Cerebellar nuclear complex (tissue), 1 donor: ENCODE measurements at regions not wholly inside any gene's neighbourhood (a gene's known extent, or its start where the extent isn't known, plus 50 kb on each side); places are given as distances from the start of the nearest gene placed in this dataset.
A peak's percentile ranks its signal among the peaks of the same experiment; 100 is the strongest.

Experiments used
- DNase-seq, 2 experiments: peaks; one replicate each; lab custom pipeline; 2025; lab: John Stamatoyannopoulos, UW

GRCh38 chr2:239533569-239534316, 132.9 kb upstream of the HDAC4 start:
- no peak for DNase-seq

- DNase-seq: no peak
Observed at GRCh38 chr2:239532859-239533258, 132.0 kb upstream of the HDAC4 start.

- DNase-seq: no peak
Observed at GRCh38 chr2:239532250-239532649, 131.4 kb upstream of the HDAC4 start.

GRCh38 chr2:239531456-239532241, 130.8 kb upstream of the HDAC4 start:
- DNase-seq: no peak

- no peak for DNase-seq
Observed at GRCh38 chr2:239530749-239531316, 130.0 kb upstream of the HDAC4 start.

- DNase-seq: no peak
Observed at GRCh38 chr2:239529313-239530015, 128.6 kb upstream of the HDAC4 start.

GRCh38 chr2:239528883-239529282, 128.1 kb upstream of the HDAC4 start:
- DNase-seq: no peak

GRCh38 chr2:239528146-239528545, 127.3 kb upstream of the HDAC4 start:
- no peak for DNase-seq

GRCh38 chr2:239526666-239527415, 126.0 kb upstream of the HDAC4 start:
- no peak for DNase-seq

- no peak for DNase-seq
Observed at GRCh38 chr2:239526038-239526437, 125.2 kb upstream of the HDAC4 start.

GRCh38 chr2:239523954-239524330, 123.1 kb upstream of the HDAC4 start:
- no peak for DNase-seq

GRCh38 chr2:239523147-239523953, 122.5 kb upstream of the HDAC4 start:
- DNase-seq: no peak

GRCh38 chr2:239522740-239523119, 121.9 kb upstream of the HDAC4 start:
- no peak for DNase-seq

GRCh38 chr2:239522002-239522739, 121.4 kb upstream of the HDAC4 start:
- no peak for DNase-seq

GRCh38 chr2:239521518-239521815, 120.6 kb upstream of the HDAC4 start:
- DNase-seq: no peak

GRCh38 chr2:239520811-239521517, 120.1 kb upstream of the HDAC4 start:
- no peak for DNase-seq

GRCh38 chr2:239519921-239520585, 119.2 kb upstream of the HDAC4 start:
- no peak for DNase-seq

GRCh38 chr2:239519089-239519920, 118.5 kb upstream of the HDAC4 start:
- peak in 1 of 2 experiments; percentile 9 for DNase-seq
